Islet precursor cell (in vitro differentiated cells): ENCODE measurements at regions not wholly inside any gene's neighbourhood (a gene's known extent, or its start where the extent isn't known, plus 50 kb on each side); places are given as distances from the start of the nearest gene placed in this dataset.
A peak's percentile ranks its signal among the peaks of the same experiment; 100 is the strongest.

ENCODE experiments used
- DNase-seq: peaks from one replicate; pipeline ENCODE4 v3.0.0-alpha.2; 2018

- DNase-seq, result no peak
Observed at GRCh38 chr9:19583890-19584289, 175.1 kb downstream of the ACER2 start.

GRCh38 chr9:19577411-19577810, 168.6 kb downstream of the ACER2 start:
- no peak for DNase-seq

- DNase-seq, result no peak
Observed at GRCh38 chr9:19568946-19569345, 160.1 kb downstream of the ACER2 start.

GRCh38 chr9:19564396-19565061, 155.7 kb downstream of the ACER2 start:
- no peak for DNase-seq

GRCh38 chr9:19555214-19555613, 146.4 kb downstream of the ACER2 start:
- DNase-seq, result no peak

GRCh38 chr9:19554529-19554928, 145.7 kb downstream of the ACER2 start:
- no peak for DNase-seq

- no peak for DNase-seq
Observed at GRCh38 chr9:19553441-19553840, 144.6 kb downstream of the ACER2 start.

- no peak for DNase-seq
Observed at GRCh38 chr9:19552282-19553105, 143.7 kb downstream of the ACER2 start.

- no peak for DNase-seq
Observed at GRCh38 chr9:19551124-19551929, 142.5 kb downstream of the ACER2 start.

- no peak for DNase-seq
Observed at GRCh38 chr9:19550009-19550408, 141.2 kb downstream of the ACER2 start.

- DNase-seq, result no peak
Observed at GRCh38 chr9:19533373-19533772, 124.6 kb downstream of the ACER2 start.

- peak; percentile 59 for DNase-seq
Observed at GRCh38 chr9:19527663-19528062, 118.9 kb downstream of the ACER2 start.

- no peak for DNase-seq
Observed at GRCh38 chr9:19522558-19522957, 113.7 kb downstream of the ACER2 start.

- DNase-seq, result no peak
Observed at GRCh38 chr9:19521205-19521604, 112.4 kb downstream of the ACER2 start.

GRCh38 chr9:19517202-19517942, 108.6 kb downstream of the ACER2 start:
- peak; percentile 71 for DNase-seq

- no peak for DNase-seq
Observed at GRCh38 chr9:19516348-19516747, 107.5 kb downstream of the ACER2 start.

GRCh38 chr9:19513671-19514275, 105.0 kb downstream of the ACER2 start:
- no peak for DNase-seq

- DNase-seq, result no peak
Observed at GRCh38 chr9:19512103-19512832, 103.5 kb downstream of the ACER2 start.

- DNase-seq, result no peak
Observed at GRCh38 chr9:19511694-19512093, 102.9 kb downstream of the ACER2 start.

GRCh38 chr9:19510907-19511306, 102.1 kb downstream of the ACER2 start:
- no peak for DNase-seq
